ENCODE measurements at regions not wholly inside any gene's neighbourhood (a gene's known extent, or its start where the extent isn't known, plus 50 kb on each side); places are given as distances from the start of the nearest gene placed in this dataset.

DNA sequence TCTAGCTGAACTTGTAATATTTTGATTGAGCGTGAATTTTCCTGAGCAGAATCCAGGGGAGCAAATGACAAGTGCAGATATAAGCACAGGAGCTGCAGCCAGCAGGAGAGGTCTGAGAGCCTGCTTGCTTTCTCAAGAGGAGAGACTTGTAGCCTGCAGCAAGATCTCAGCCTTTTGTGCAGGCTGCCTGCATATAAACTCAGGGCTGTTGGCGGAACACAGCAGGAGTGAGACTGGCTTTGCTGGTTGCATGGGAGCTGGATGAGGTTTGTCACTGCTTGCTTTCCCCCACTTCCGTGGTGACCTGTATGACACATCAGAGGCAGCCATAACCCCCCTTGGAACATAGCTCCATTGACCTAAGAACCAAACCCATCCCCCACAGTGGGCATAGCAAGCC is 725.4 kb upstream of the RGS18 start:
- ChIA-PET CTCF (ENCODE audit: low intra/inter-chr PET ratio) (no interaction called here), POLR2A (no interaction called here)
- no peak overlapping the region for H3K4me3 ChIP-seq
- H3K9me3 ChIP-seq (replicated peaks; ENCODE audit: control insufficient read depth, insufficient read depth, low read depth, low read length): no peaks in the 10 kb centered on the region
- intact Hi-C loops (cut with micrococcal nuclease): no loop called here
- H3K9ac ChIP-seq (ENCODE audit: insufficient read depth in 1 of 2, low read depth in 2 of 2, low read length in 2 of 2): no peak overlapping the region
- H3K27ac ChIP-seq (ENCODE audit: extremely low read depth, low read depth, low read length): no peak overlapping the region
- no peak overlapping the region for H3K4me2 ChIP-seq (ENCODE audit: insufficient read depth, low read length)
- no peaks in the 10 kb centered on the region for H3K27me3 ChIP-seq (ENCODE audit: control insufficient read depth in 2 of 2, insufficient read depth in 2 of 2, low read length in 2 of 2)
- H3K4me1 ChIP-seq (replicated peaks in 1 of 2; ENCODE audit: control insufficient read depth in 2 of 2, insufficient read depth in 2 of 2, low read length in 2 of 2): no peaks in the 10 kb centered on the region
- no peaks in the 10 kb centered on the region for H3K79me2 ChIP-seq (ENCODE audit: control insufficient read depth, insufficient read depth, low read length)
- FAIRE-seq (no peak), ATAC-seq (no peak), DNase-seq (ENCODE audit: extremely low read depth in 1 of 4, low spot score in 3 of 4) (no peak)
- no TSS peak for BruUV-seq (replicated peaks)
- H2AFZ ChIP-seq (ENCODE audit: low read depth, low read length): no peak overlapping the region
- no peak for TF ChIP-seq ZNF217 (CRISPR knock-in tag; IDR thresholded peaks at IDR 0.05)
- TF ChIP-seq TSHZ1 (CRISPR knock-in tag; IDR thresholded peaks at IDR 0.05): no peak
- no peak for TF ChIP-seq ZC3H11A (IDR thresholded peaks at IDR 0.05; ENCODE audit: low read depth, low read length)
- TF ChIP-seq POLR2H (tag; IDR thresholded peaks at IDR 0.05; ENCODE audit: low read depth): no peak
- WGBS (ENCODE audit: insufficient coverage, low coverage, missing lambda C conversion rate): 15% methylated on average over 3 of the region's 3 CpGs
- in situ Hi-C loops (cut with MboI): no loop called here
- H4K20me1 ChIP-seq (replicated peaks; ENCODE audit: control insufficient read depth, insufficient read depth, low read length): no peaks in the 10 kb centered on the region
- no peaks in the 10 kb centered on the region for H3K9me1 ChIP-seq (ENCODE audit: control insufficient read depth, insufficient read depth, low read length)
- no peaks in the 10 kb centered on the region for H3K36me3 ChIP-seq (ENCODE audit: control insufficient read depth, insufficient read depth, low read length)
